ENCODE measurements at regions not wholly inside any gene's neighbourhood (a gene's known extent, or its start where the extent isn't known, plus 50 kb on each side); places are given as distances from the start of the nearest gene placed in this dataset.

- TF ChIP-seq CTCF (IDR thresholded peaks at IDR 0.05; ENCODE audit: low read depth, low read length, missing input control) (no peak), ZBTB33 (IDR thresholded peaks at IDR 0.05) (peak; percentile 23), TAF1 (conservative IDR thresholded peaks at IDR 0.05) (peak; percentile 75), MAX (IDR thresholded peaks at IDR 0.05) (no peak), EGR1 (IDR thresholded peaks at IDR 0.05; ENCODE audit: low read depth in 2 of 2) (no peak), RXRA (IDR thresholded peaks at IDR 0.05) (peak in 1 of 2 donors; percentile 10), REST (IDR thresholded peaks at IDR 0.05) (peak; percentile 39), RAD21 (IDR thresholded peaks at IDR 0.05) (peak; percentile 22 to 55), YY1 (IDR thresholded peaks at IDR 0.05) (peak; percentile 81)
These were observed 137.5 kb downstream of the GNAT3 start for GRCh38 chr7:80374321-80374720.

Data from liver (tissue), 3 donors.